ENCODE measurements at regions not wholly inside any gene's neighbourhood (a gene's known extent, or its start where the extent isn't known, plus 50 kb on each side); places are given as distances from the start of the nearest gene placed in this dataset.

DNA sequence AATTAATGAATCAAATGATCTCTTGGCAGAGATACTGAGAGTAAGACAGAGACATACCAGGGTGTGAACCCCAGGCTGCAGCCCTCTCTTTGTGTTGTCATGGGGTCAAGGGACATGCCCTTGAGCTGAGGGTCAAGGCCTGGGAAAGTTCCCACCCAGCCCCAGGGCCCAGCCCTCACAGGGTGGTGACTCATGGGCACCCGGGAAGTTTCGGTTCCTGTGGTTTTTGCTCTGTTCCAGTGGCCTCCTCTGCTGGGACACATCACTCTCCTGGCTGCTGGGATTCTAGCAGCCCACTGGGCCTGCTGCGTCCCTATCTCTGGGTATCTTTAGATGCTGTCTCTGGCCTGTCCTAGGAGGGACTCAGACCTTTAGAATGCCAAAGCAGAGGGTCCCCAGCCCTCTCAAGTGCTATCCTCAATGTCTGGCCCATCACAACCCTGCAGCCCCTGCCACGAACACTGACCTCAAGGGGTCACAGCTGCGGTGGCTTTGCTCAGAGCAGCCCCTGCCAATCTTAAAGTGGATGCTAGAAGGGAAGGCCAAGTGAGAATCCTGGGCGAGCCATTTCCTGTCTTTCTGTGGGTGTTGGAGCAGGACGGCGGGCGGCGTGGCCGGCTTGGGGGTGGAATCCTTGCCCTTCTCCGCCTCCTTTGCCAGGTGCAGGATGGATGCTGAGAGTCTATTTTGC is 148.4 kb upstream of the TLE3 start (continued):
- no peak for TF ChIP-seq C11orf30 (IDR thresholded peaks at IDR 0.05; ENCODE audit: low read depth)
- peak; percentile 54; the same call in 1 of the 2 replicates for TF ChIP-seq JUND (IDR thresholded peaks at IDR 0.05; ENCODE audit: borderline replicate concordance, low read depth, low read length)
- no peak for TF ChIP-seq JUND (tag; IDR thresholded peaks at IDR 0.05; ENCODE audit: borderline replicate concordance, low read depth, low read length)
- peak; percentile 86 for TF ChIP-seq FOSL1 (tag; conservative IDR thresholded peaks at IDR 0.05)
- no peak for TF ChIP-seq NR2C2 (CRISPR knock-in tag; IDR thresholded peaks at IDR 0.05)
- TF ChIP-seq NR2C2 (tag; IDR thresholded peaks at IDR 0.05), result peak; percentile 80
- TF ChIP-seq MTA2 (IDR thresholded peaks at IDR 0.05; ENCODE audit: low read depth), result no peak
- no peak for TF ChIP-seq ZSCAN29 (IDR thresholded peaks at IDR 0.05)
- TF ChIP-seq ZNF165 (CRISPR knock-in tag; IDR thresholded peaks at IDR 0.05; ENCODE audit: borderline replicate concordance), result no peak
- TF ChIP-seq KLF1 (tag; IDR thresholded peaks at IDR 0.05), result no peak
- TF ChIP-seq ZNF24 (IDR thresholded peaks at IDR 0.05), result no peak
- no peak for TF ChIP-seq CTCFL (IDR thresholded peaks at IDR 0.05; ENCODE audit: borderline replicate concordance, insufficient read depth, low read depth, low read length, poor library complexity, severe bottlenecking)
- no peak for TF ChIP-seq HDAC1 (IDR thresholded peaks at IDR 0.05)
- TF ChIP-seq, protein P1, sequence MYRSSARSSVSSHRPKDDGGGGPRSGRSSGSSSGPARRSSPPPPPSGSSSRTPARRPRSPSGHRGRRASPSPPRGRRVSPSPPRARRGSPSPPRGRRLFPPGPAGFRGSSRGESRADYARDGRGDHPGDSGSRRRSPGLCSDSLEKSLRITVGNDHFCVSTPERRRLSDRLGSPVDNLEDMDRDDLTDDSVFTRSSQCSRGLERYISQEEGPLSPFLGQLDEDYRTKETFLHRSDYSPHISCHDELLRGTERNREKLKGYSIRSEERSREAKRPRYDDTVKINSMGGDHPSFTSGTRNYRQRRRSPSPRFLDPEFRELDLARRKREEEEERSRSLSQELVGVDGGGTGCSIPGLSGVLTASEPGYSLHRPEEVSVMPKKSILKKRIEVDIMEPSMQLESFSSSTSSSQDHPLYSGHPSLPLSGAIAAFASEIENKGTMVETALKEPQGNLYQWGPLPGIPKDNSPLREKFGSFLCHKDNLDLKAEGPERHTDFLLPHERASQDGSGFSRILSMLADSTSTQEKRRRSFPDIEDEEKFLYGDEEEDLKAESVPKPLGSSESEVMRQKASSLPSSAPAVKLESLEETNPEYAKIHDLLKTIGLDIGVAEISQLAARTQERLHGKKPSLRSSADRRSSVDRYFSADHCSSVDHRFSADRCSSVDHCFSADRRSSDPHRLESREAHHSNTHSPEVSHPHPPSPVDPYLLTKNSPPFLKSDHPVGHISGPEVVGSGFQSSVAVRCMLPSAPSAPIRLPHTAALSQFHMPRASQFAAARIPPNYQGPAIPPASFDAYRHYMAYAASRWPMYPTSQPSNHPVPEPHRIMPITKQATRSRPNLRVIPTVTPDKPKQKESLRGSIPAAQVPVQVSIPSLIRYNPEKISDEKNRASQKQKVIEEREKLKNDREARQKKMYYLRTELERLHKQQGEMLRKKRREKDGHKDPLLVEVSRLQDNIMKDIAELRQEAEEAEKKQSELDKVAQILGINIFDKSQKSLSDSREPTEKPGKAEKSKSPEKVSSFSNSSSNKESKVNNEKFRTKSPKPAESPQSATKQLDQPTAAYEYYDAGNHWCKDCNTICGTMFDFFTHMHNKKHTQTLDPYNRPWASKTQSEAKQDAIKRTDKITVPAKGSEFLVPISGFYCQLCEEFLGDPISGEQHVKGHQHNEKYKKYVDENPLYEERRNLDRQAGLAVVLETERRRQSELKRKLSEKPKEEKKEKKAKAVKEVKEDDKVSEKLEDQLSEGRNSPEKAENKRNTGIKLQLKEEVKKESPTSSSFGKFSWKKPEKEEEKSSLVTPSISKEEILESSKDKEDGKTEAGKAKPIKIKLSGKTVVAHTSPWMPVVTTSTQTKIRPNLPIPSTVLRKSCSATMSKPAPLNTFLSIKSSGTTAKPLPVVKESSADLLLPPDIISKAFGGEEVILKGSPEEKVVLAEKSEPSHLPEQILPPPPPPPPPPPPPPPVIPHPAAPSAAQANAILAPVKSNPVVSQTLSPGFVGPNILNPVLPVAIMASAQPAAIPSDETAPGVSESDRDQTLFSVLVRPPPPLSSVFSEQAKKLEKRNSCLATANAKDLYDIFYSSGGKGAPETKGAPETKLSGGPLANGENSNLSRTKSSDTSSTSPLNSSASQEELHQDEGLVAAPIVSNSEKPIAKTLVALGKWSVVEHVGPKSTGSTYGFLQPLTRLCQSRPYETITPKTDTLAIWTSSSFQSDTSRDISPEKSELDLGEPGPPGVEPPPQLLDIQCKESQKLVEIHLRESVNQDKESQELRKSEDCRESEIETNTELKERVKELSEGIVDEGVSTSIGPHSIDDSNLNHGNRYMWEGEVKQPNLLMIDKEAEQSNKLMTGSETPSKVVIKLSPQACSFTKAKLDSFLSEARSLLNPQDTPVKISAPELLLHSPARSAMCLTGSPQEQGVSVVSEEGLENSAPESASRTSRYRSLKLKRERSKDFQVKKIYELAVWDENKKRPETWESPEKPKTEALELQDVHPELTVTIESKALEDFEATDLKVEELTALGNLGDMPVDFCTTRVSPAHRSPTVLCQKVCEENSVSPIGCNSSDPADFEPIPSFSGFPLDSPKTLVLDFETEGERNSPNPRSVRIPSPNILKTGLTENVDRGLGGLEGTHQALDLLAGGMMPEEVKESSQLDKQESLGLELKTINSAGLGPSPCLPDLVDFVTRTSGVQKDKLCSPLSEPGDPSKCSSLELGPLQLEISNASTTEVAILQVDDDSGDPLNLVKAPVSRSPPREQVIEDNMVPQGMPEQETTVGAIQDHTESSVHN (IDR thresholded peaks at IDR 0.05; ENCODE audit: borderline replicate concordance in 1 of 2, low read depth in 1 of 2), result no peak
- no peak for TF ChIP-seq SMAD1 (IDR thresholded peaks at IDR 0.05; ENCODE audit: low read depth, low read length, partially characterized antibody)
- TF ChIP-seq FOXP1 (CRISPR knock-in tag; IDR thresholded peaks at IDR 0.05), result no peak
- no peak for TF ChIP-seq PHB2 (IDR thresholded peaks at IDR 0.05; ENCODE audit: low read depth)
- no peak for TF ChIP-seq DMBX1 (CRISPR knock-in tag; IDR thresholded peaks at IDR 0.05; ENCODE audit: borderline replicate concordance)
- no peak for TF ChIP-seq FUS (optimal IDR thresholded peaks at IDR 0.05; ENCODE audit: low read depth, low read length)
